ENCODE measurements at regions not wholly inside any gene's neighbourhood (a gene's known extent, or its start where the extent isn't known, plus 50 kb on each side); places are given as distances from the start of the nearest gene placed in this dataset.

DNA sequence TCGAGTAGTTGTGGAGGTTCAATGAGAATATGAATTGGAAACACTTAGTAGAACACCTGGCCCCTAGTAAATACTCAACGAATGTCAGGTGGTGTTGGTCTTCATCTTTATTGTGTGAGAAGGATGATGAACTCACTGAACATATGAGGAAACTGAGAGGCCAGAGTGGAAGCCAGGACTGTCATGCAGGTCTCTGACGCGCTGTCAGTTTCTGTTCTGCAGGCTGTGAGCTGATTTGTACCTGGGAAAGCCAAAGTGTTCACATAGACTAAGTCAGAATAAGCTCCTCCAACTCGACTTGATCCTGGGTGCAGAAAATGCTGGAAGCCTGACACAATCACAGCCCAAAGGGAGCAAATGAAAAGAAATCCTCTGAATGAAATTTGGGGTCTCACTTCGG is 222.2 kb downstream of the LY86 start:
- POLR2A ChIA-PET = no interaction called here
- Histone ChIP-seq H3K27ac (ENCODE audit: low read depth, low read length) (no peak overlapping the region), H3K9me3 (ENCODE audit: control insufficient read depth, insufficient read depth, low read length) (no peaks in the 10 kb centered on the region), H3K27me3 (ENCODE audit: control insufficient read depth, insufficient read depth, low read length) (no peaks in the 10 kb centered on the region), H3K4me3 (ENCODE audit: low read depth, low read length) (peak overlapping the region; percentile 56)
- no peak for DNase-seq (ENCODE audit: low read depth, low spot score)
- CTCF ChIA-PET = no interaction called here
- TF ChIP-seq, protein P1, sequence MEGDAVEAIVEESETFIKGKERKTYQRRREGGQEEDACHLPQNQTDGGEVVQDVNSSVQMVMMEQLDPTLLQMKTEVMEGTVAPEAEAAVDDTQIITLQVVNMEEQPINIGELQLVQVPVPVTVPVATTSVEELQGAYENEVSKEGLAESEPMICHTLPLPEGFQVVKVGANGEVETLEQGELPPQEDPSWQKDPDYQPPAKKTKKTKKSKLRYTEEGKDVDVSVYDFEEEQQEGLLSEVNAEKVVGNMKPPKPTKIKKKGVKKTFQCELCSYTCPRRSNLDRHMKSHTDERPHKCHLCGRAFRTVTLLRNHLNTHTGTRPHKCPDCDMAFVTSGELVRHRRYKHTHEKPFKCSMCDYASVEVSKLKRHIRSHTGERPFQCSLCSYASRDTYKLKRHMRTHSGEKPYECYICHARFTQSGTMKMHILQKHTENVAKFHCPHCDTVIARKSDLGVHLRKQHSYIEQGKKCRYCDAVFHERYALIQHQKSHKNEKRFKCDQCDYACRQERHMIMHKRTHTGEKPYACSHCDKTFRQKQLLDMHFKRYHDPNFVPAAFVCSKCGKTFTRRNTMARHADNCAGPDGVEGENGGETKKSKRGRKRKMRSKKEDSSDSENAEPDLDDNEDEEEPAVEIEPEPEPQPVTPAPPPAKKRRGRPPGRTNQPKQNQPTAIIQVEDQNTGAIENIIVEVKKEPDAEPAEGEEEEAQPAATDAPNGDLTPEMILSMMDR (IDR thresholded peaks at IDR 0.05; ENCODE audit: low read depth, low read length) = no peak

GRCh38 chr6:6811128-6812009 is 222.8 kb downstream of the LY86 start:
- POLR2A ChIA-PET = no interaction called here
- CTCF ChIA-PET = interaction anchor here (1.6 kb wide), 1 partner anchor 431 kb away, joined by 4 read pairs; no protein-coding TSS in a partner anchor
- no peak for DNase-seq (ENCODE audit: low read depth, low spot score)

GRCh38 chr6:6812427-6812826 is 223.9 kb downstream of the LY86 start:
- ChIA-PET CTCF (interaction anchor here (1.6 kb wide), 1 partner anchor 430 kb away, joined by 4 read pairs; no protein-coding TSS in a partner anchor), POLR2A (no interaction called here)
- Histone ChIP-seq H3K27ac (ENCODE audit: low read depth, low read length) (no peak overlapping the region), H3K4me3 (ENCODE audit: low read depth, low read length) (no peak overlapping the region), H3K27me3 (ENCODE audit: control insufficient read depth, insufficient read depth, low read length) (no peaks in the 10 kb centered on the region), H3K9me3 (ENCODE audit: control insufficient read depth, insufficient read depth, low read length) (no peaks in the 10 kb centered on the region)
- TF ChIP-seq, protein P1 (IDR thresholded peaks at IDR 0.05; ENCODE audit: low read depth, low read length) = no peak
- DNase-seq (ENCODE audit: low read depth, low spot score) = no peak

More at GRCh38 chr6:6811128-6812009, 222.8 kb downstream of the LY86 start:
- peak overlapping the region; percentile 56 for H3K4me3 ChIP-seq (ENCODE audit: low read depth, low read length)
- no peaks in the 10 kb centered on the region for H3K27me3 ChIP-seq (ENCODE audit: control insufficient read depth, insufficient read depth, low read length)
- TF ChIP-seq, protein P1 (IDR thresholded peaks at IDR 0.05; ENCODE audit: low read depth, low read length) = no peak
- no peak overlapping the region for H3K27ac ChIP-seq (ENCODE audit: low read depth, low read length)
- H3K9me3 ChIP-seq (ENCODE audit: control insufficient read depth, insufficient read depth, low read length) = no peaks in the 10 kb centered on the region

DNA sequence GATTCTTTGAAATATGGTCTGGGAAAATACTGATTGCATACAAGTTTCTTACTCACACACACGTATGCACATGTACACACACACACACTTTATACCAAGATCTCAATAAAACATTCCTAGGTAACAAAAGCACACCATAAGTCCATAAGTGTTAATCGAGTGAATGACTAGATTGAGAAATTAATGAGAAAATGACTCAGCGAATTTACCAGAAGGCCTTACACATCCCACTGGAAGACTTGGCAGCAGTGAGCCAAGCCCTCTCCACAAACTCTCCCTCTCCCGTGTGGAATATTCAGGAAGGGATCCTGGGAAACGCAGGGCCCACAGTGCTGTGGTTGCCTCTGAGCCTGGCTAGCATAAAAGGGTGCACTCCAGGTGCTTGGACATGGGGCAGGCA is 227.2 kb downstream of the LY86 start:
- H3K27me3 ChIP-seq (ENCODE audit: control insufficient read depth, insufficient read depth, low read length) = peaks cover 1% of the 10 kb centered on the region
- DNase-seq (ENCODE audit: low read depth, low spot score) = no peak
- CTCF ChIA-PET = no interaction called here
- POLR2A ChIA-PET = no interaction called here
- H3K27ac ChIP-seq (ENCODE audit: low read depth, low read length) = peak overlapping the region; percentile 47
- H3K9me3 ChIP-seq (ENCODE audit: control insufficient read depth, insufficient read depth, low read length) = no peaks in the 10 kb centered on the region
- TF ChIP-seq, protein P1 (IDR thresholded peaks at IDR 0.05; ENCODE audit: low read depth, low read length) = no peak
- H3K4me3 ChIP-seq (ENCODE audit: low read depth, low read length) = no peak overlapping the region

DNA sequence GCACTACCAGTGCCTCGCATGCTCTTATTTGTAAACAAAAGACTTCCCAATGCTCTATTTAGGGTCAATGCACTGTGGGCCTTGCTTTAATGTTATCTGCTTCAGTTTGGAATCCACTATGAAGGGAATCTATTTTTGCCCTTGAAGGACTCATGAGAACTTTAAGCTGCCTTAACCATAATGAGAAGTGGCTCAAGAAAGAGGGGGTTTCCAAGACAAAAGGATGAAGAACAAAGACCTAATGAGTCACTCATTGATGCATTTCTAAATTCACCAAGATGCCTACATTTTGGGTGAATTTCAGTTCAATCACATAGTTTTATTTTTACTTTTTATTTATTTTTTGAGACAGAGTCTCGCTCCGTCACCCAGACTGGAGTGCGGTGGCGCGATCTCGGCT is 228.2 kb downstream of the LY86 start:
- TF ChIP-seq, protein P1 (IDR thresholded peaks at IDR 0.05; ENCODE audit: low read depth, low read length) = no peak
- H3K27me3 ChIP-seq (ENCODE audit: control insufficient read depth, insufficient read depth, low read length) = peaks cover 3% of the 10 kb centered on the region
- H3K27ac ChIP-seq (ENCODE audit: low read depth, low read length) = no peak overlapping the region
- H3K9me3 ChIP-seq (ENCODE audit: control insufficient read depth, insufficient read depth, low read length) = no peaks in the 10 kb centered on the region
- ChIA-PET CTCF (no interaction called here), POLR2A (interaction anchor here (0.7 kb wide), 1 partner anchor 86 kb away, joined by 5 read pairs; no protein-coding TSS in a partner anchor)
- DNase-seq (ENCODE audit: low read depth, low spot score) = no peak
- H3K4me3 ChIP-seq (ENCODE audit: low read depth, low read length) = no peak overlapping the region
